OCI-LY1 (cell line): ENCODE measurements at regions not wholly inside any gene's neighbourhood (a gene's known extent, or its start where the extent isn't known, plus 50 kb on each side); places are given as distances from the start of the nearest gene placed in this dataset.

ENCODE experiments used
- CTCF ChIP-seq: fragments of 200-600 bp; sonication (generic), shearing (Covaris generic); IDR thresholded peaks from 2 replicates; pipeline ENCODE4 v1.5.1; 2017; ENCODE audit warnings: mild to moderate bottlenecking, antibody characterized with exemption, low read length, moderate library complexity, mixed read lengths
- EZH2 ChIP-seq: fragments of 200-600 bp; sonication (generic), shearing (Covaris generic); IDR thresholded peaks from 2 replicates; pipeline ENCODE4 v1.8.0; 2017; ENCODE audit warnings: borderline replicate concordance, mixed run types, mild to moderate bottlenecking, antibody characterized with exemption, low read length, moderate library complexity, mixed read lengths

- TF ChIP-seq CTCF = no peak
- no peak for TF ChIP-seq EZH2
Measured at GRCh38 chr1:14215151-14215550, 383.3 kb upstream of the KAZN start.
